ENCODE measurements at regions not wholly inside any gene's neighbourhood (a gene's known extent, or its start where the extent isn't known, plus 50 kb on each side); places are given as distances from the start of the nearest gene placed in this dataset.
A peak's percentile ranks its signal among the peaks of the same experiment; 100 is the strongest.

DNA sequence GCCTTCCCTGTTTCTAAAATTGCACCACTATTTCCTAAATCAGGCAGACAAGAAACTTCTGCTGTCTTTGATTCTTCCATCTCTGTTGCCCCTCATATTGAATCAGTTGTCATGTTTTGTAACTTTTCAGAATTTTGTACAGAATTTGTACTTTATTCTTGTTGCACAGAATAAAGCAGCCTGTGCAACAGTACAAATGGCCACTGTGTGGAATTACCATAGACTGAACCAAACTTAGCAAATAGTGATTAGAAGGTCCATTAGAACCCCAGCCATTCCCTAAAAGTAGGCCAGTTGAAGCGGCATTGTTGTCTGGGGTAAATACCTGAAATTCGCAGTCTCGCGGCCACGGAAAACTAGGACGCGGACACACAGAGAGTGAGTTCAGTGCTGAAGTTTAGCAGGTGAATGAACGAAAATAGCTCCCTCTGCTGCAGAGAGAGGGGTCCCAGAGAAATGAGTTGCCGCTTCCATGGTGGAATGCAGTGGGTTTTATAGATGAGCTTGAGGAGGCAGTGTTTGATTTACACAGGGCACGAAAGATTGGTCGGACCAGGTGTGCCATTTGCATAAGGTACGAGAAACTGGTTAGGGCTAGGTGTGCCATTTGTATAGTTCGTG lies 71.8 kb downstream of the C4orf33 start:
- no peak for DNase-seq

DNA sequence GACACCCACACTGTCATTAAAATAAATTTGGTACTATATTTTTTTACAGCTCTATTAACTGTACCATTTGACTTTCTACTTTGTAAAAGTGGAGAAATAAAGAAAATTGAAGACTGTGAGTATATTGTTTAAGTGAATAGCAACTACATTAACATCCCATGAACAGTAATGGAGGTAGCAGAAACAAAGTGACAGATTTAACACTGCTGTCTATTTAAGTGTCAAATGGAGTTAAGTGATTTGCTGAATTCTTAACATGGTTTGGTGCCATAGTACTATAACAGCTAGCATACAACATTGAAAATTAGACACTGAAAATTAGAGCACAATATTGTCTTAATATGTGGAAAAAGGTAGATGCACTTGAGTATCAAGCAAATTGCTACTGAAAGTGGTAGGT lies 76.2 kb downstream of the C4orf33 start:
- no peak for DNase-seq

DNA sequence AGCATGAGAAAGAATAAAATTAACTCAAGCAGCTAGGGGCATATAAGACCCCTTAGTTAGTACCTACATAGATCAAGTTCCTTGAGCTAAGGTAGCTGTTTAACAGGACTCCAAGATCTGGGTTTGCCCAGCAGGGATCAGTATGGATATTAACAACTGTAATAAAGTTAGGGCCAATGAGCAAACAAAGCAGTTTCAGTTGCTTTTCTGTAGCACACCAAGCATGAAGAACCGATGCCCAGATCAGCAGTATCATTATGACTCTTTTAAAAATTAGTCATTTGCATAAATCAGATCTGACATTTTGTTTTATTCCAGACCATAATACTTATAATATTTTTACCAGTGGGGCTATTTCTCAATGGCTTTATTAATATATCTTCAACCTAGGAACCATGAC lies 80.9 kb downstream of the C4orf33 start:
- no peak for DNase-seq

DNA sequence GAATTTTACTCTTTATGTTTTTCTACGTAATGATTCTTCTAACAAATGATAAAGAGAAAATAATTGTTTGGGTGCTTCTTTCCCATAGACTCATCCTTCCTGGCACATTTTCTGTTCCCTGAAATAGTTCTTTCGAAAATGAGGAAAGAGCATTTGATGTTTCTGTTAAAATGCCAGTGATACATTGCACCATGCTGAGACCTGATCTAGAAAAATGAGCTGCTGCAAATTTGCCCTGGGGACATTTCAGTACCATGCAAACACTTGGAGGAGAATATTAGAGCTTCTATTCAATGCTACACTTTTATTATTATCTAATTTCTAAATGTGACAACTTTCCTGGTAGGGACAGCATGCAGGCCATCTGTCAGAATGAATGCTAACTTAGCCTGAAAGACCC lies 83.3 kb downstream of the C4orf33 start:
- DNase-seq, result no peak

DNA sequence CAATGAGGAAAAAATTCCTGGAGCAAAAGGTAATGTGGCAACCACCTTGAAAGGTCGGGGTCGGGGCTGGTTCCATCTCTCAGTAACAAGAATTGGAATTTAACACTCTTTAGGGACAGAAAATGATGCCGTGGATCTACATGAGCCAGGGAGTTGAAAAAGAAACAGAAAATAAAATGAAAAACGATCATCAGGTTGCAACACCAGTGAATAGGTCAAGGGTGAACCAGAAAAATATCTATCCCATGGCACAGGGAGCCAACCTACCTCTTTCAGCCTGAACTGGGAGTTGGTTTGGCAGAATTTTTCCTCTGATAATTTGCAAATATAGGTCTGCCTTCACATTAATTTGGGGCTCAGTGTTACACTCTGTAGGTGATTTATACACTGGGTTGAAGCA lies 93.7 kb downstream of the C4orf33 start:
- no peak for DNase-seq

DNA sequence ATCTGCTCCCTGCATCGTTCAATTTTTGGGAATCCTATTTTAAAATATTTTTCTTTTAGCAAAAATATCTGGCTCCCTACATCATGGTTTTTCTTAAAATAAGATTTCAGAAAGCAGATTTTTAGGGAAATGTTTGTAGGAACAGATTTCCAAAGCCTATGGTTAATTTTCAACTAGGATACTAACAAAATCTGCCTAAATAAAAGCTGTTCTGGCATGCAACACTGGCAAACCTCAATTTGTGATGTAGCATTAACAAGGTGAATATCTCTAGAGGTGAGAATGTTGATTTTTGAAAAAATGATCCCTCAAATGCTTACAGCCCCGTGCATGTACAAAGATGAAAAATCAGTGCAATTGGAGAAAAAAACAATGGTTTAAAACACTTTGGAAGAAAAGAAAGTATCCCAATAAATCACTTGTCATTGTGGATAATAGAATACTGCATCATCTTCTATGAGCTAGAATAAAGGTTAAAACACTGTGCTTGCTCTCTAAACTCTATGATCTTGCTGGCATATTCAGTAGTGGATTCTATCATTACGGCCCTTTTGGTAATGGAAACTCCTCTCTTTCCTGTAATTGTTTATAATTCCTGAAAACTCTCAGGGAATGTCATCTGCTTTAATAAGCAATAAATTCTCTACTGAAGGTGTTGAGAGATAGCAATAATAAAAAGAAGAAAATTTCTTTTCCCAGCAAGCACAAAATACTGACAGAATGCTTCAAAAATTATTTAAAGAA lies 97.6 kb downstream of the C4orf33 start:
- no peak for DNase-seq

DNA sequence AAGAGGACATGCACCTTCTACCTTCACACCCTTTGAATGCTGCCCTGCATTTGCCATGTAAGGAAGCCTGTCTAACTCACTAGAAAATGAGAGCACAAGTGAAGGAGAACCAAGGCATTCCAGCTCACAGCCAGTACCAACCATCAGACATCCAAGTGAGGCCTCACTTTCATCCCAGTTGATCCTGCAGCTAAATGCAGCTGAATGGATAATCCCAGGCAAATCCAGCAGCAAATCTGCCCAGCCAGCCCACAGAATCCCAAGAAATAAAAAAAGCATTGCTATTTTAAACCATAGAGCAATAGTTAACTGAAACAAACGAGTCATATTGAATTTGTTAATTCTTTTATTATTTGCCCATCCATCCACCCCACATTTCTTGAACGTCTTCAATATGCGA lies 112.5 kb downstream of the C4orf33 start:
- no peak for DNase-seq

DNA sequence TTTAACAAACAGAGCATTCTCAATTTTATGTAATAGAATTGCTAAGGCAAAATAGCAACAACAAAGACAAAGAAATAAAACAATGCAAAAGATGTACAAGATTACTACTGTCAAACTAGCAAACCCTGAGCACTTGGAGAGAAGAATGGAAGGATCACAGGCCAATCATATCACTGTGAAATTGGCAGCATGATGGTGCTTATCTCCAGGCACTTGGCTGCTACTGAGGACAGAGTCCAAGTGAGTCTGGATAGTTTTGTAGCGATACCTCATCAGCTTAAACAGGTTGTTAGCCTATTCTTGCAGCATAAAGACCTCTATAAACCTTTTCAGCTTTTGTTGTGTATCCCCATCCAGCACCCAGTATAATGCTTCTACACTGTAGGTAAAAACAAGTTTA lies 117.7 kb downstream of the C4orf33 start:
- no peak for DNase-seq

DNA sequence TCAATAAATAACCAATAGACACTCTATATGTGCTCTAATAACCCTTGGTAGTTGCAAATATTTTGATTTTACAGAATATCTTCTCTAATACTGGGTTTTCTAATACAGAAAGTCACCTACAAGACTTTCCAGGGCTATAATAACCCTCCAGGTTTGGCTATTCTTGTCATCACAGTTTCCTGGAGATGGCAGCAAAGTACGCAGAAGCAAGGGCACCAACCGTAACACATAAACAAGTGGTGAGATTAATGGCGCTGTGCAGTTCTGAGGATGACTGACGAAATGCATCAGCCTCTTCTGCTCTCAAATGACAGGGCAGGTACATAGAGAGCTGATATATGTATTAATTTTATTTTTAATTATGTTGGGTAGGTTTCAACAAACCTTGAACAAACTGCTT lies 122.4 kb downstream of the C4orf33 start:
- peak in 7 of 58 donors; percentile 1 to 28 (median 11) for DNase-seq

DNA sequence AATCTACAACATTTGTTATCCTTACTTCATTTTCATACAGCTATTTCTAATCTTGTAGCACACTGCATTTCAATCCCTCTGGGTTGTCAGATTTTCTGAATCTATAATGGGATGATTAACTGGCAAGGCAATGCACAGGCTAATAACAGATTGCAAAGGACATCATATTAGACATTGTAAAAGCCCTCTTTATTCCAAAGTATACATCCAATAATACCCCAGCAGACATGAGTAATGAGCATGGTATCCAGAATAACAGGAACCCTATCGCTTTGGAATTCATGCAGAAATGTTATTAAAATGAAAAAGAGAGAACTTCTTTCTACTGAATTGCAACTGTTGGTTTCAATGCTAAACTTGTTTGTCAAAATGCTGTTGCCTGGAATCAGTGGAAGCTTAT lies 122.9 kb downstream of the C4orf33 start:
- DNase-seq, result no peak

DNA sequence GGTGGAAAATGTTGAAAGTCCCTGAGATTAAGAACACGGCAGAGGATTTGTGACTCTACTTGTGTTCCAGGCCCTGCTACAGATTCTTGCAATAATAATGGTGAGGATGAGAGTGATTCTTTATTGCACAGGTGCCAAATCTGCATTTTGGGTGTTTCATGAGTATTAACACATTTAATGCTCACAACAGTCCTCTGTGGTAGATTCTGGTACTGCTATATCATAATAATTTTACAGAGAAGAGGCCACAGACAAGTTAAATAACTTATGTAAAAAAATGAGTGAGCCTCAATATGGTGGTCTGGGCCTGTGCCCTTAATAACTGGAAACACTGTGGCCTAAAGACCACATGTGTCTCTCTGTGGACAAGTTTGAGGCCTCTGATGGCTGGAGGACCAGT lies 124.3 kb downstream of the C4orf33 start:
- no peak for DNase-seq

DNA sequence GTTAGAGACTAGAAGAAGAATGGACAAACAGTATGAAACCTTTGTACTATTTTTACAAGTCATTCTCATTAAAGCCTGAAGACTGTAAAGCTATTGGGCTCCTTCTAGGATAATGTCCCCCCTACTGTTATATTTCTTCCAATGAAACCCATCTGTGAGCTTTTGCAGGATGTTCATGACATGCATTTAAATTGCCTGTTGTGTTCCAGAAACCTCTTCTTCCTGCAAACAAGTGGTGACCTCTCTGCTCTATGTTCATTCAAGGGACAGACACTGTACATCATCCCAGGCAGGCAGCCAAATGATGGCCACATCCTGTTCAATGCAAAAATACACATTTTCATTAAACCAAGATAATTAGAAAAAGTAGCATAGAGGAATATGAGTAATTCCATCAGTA lies 128.0 kb downstream of the C4orf33 start:
- DNase-seq, result no peak

DNA sequence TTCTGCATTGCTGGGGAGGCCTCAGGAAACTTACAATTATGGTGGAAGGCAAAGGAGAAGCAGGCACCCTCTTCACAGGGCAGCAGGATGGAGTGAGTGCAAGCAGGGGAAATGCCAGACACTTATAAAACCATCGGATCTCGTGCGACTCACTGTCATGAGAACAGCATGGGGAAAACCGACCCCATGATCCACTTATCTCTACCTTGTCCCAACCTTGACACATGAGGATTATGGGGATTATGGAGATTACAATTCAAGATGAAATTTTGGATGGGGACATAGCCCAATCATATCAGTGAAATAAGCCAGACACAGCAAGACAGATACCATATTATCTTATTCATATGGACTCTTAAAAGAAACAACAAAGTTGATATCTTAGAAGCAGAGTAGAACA lies 134.9 kb downstream of the C4orf33 start:
- DNase-seq, result no peak

DNA sequence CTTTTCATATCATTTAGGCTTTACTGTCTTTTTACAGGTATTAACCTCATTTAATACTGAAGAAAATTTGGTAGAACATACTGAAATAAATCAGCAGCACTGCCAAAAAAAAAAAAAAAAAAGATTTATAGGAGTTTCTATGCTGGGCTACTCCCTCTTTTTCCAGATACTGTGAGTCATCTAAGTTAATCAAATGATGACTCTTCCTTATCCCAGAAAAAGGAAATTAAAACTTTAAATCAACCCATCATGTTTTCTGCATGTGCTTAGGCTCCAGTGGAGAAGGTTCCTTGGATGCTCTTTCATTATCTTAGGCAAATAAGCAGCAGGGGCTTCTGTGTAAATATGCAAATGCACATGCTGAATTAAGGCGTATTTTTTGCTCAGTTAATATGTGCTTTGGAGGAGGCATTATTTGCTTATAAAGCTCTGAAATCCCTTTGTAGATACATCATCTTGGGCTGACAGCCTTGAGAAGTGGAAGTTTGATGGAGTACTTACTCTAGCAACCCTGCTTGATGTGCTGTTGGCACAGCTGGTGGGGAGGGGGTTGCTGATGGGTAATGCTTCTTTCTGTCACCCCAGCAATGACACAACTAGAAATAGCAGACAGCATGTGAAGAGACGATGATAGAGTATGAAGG lies 136.1 kb downstream of the C4orf33 start:
- DNase-seq, result no peak

DNA sequence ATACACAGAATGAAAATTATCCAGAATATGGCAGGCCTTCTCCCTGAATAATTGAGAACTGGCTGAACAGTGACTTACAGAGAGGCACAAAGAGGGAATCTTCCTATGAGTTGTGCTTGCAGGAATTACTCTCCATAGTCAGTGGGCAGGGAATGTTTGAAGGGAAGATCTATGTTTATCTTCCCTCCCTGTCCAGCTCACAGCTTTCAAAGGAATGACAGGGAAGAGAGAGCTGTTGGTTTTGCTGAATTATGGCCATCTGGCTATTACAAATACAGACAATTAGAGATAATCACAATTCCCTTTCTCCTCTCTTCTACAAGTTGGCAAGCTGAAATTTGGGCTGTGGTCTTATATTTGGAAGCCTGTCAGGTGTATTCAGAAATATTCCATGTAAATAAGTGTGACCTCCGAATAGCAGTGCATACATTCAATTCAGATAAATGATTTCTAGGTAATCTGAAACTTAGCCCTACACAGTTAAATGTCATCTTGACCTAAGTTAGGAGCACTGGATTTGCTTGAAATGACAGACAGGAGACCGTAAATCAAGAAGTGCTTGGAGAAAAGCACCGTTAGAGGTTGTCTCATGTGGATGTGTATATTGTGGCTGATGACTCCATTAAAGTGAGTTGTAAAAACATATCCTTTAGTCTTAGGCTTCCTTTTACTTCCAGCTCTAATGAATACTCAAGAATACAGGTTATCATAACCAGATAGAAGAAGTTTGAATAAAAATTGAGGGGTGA lies 136.8 kb downstream of the C4orf33 start:
- DNase-seq, result no peak

DNA sequence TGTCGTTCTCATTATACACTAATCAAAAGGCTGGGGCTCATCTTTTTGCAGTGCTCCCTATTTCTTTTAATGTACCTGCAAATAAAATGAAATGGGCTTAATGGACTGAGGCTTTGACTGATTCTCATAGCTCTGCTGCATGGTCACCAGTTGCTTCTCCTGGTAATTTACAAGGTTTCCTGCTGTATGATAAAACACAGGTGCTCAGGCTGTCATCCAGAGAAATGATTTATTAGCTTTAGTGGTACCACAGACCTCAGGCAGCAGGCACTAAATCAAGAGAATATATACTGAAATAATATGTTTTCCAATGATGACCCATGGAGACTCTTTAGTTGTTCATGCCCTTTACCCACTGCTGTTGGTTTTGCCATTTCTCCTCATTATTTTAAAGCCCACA lies 137.7 kb downstream of the C4orf33 start:
- DNase-seq, result no peak

DNA sequence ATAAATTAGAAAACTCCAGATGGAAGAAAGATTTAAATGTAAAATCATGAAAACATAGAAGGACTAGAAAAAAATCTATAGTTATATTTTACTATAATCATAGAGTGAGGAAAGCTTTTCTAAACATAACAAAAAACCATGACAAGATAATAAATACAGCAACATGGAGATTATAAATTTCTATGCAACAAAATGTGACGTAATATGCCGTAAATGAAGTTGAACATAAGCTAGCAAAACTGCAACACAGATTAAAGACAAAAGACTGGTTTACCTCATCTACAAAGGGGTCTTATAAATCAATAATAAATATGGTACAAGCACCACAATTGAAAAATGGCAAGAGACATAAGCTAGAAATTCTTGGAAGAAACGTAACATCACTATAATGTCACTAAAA lies 140.4 kb downstream of the C4orf33 start:
- no peak for DNase-seq

DNA sequence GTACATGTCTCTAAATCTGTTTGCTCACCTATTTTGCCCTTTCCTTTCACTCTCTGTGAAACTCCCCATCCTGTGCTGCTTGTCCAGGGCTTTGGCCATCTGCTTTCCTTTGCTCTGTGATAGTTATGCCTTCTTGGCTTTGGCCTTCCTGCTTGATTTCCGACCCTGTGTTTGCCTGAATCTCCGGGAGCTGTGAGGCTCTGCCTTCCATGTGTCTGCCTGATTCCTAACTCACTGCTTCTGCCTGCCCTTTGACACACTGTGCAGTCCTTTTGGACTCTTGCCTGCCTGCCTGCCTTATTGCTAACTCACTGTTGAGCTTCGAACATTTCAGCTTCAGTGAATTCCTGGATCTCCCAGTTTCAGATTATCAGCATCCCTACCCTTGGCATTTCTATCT lies 143.1 kb downstream of the C4orf33 start:
- DNase-seq, result no peak

DNA sequence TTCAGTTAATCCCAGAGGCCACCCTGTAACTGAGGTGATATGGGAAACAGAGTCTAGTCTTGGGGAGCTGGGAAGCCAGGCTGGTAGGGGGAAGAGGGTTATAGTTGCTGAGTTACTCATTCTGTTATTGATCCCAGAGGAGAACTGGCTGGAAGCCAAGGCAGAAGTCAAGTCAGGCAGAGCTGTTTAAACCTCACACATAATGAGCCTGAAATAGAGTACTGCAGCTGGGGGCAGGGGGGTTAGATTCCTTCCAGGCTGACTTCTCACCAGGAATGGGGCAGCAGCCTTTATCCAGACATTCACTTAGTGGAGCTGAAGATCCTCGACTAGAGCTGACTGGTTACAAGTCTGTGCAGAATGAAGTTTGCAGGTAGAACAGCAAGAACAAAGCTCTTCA lies 144.9 kb downstream of the C4orf33 start:
- DNase-seq, result no peak

DNA sequence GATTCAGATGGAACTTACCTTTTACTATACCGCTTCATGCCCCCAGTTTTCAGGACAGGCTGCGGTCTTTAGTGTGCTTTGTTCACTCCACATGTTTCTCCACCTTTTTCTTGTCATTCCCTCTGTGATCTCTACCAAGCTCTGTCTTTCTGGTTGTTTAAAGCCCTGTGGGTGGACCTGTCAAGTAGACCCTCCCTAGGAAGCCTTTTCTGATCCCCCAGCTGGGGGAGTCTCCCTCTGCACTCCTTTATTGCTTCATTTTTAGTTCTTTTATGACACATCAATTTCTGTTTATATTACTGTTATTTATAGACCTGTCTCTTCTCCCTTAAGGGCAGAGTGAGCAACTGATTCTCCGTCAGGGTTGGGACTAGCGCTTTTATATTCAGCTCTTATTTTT lies 150.2 kb downstream of the C4orf33 start:
- no peak for DNase-seq

DNA sequence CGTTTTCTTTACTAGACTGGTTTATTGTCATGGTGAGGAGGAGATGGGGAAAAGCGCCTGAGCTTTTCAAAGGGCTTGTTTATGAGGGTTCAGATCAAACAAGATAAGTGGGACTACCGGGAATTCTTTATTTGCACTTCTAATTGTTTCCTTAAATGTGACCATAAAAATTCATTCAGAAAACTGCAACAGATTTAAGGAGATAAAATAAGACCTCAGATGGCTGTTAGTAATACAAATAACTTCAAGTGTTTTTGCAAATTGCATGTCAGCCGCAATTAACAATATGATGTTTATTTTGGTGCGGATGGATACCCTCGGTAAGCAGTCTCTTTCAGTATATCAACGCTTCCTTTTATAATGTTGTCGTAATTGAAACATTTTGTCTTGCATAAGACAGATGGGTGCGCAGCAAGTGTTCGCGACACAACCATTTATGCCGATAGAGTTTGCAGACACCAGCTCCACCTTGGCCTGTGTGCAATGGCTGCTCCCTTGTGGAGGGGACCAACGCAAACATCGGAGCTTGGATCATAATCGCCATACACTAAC lies 151.0 kb downstream of the C4orf33 start:
- no peak for DNase-seq

DNA sequence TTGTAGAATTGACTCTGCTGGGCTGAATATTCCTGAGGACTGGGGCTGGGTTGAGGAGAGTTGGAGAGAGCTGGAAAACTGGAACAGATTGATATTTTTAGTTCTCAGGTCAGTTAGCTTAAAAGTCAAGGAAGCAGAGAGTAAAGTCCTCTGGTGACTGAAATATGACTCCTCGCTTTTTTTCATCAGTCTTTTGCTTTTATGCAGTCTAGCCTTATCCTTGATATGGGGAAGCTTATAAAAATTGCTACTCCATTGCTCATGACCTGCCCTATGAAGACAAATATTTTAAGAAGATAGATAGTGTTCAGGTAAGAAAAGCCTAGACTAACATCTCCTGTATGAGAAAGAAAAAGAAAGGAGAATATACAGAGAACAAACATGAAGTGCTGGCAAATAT lies 152.7 kb downstream of the C4orf33 start:
- no peak for DNase-seq
